HEK293 (cell line): ENCODE measurements at regions not wholly inside any gene's neighbourhood (a gene's known extent, or its start where the extent isn't known, plus 50 kb on each side); places are given as distances from the start of the nearest gene placed in this dataset.

ENCODE experiments used
- CTCF ChIA-PET: fragments of 350-600 bp; formaldehyde crosslinking; extraction: SDS; loops from one replicate; lab custom pipeline; 2021; ENCODE audit warnings: antibody characterized with exemption; lab: Yijun Ruan, JAX
- POLR2A ChIA-PET: fragments of 300-600 bp; formaldehyde crosslinking; extraction: SDS; loops from one replicate; lab custom pipeline; 2020; ENCODE audit warnings: antibody characterized with exemption, inconsistent platforms; lab: Yijun Ruan, JAX
- H3K27ac ChIP-seq: fragments of 200-500 bp; sonication (Bioruptor generic); 2 replicates; pipeline ENCODE4 v1.5.1; 2014; ENCODE audit warnings: low read depth, low read length, control low read depth, inconsistent platforms; ENCODE audit errors: extremely low read depth
- H3K36me3 ChIP-seq, 2 experiments: fragments of 200-500 bp in 1 of 2; sonication (Bioruptor generic) in 1 of 2; 1 replicate in 1 of 2; 2 replicates in 1 of 2; pipeline ENCODE4 v1.5.1; 2014 to 2017; ENCODE audit warnings: inconsistent platforms in 2 of 2, low read length in 2 of 2; ENCODE audit not compliant: control insufficient read depth in 2 of 2, insufficient read depth in 1 of 2
- H3K4me1 ChIP-seq: fragments of 200-500 bp; sonication (Bioruptor generic); 2 replicates; pipeline ENCODE4 v1.5.1; 2014; ENCODE audit warnings: mild to moderate bottlenecking, low read length, inconsistent platforms; ENCODE audit not compliant: control insufficient read depth, insufficient read depth
- H3K4me3 ChIP-seq: 2 replicates; pipeline ENCODE4 v1.5.1; 2011; ENCODE audit warnings: low read depth, mild to moderate bottlenecking, control low read depth, low read length, moderate library complexity
- H3K9me3 ChIP-seq: fragments of 200-500 bp; sonication (Bioruptor generic); 2 replicates; pipeline ENCODE4 v1.5.1; 2014; ENCODE audit warnings: low read depth, low read length, inconsistent platforms; ENCODE audit not compliant: control insufficient read depth, insufficient read depth
- FEZF1 ChIP-seq: fragments of 450-650 bp; formaldehyde crosslinking; IDR thresholded peaks from 2 replicates; pipeline ENCODE4 v1.5.1; 2016; ENCODE audit warnings: missing biosample characterization, missing genetic modification characterization
- GFI1B ChIP-seq: fragments of 450-650 bp; formaldehyde crosslinking; IDR thresholded peaks from 2 replicates; pipeline ENCODE4 v1.5.1; 2016; ENCODE audit warnings: missing biosample characterization, missing genetic modification characterization
- KLF7 ChIP-seq: fragments of 450-650 bp; formaldehyde crosslinking; IDR thresholded peaks from 2 replicates; pipeline ENCODE4 v1.5.1; 2016; ENCODE audit warnings: missing biosample characterization, missing genetic modification characterization, borderline replicate concordance
- KLF8 ChIP-seq: fragments of 450-650 bp; formaldehyde crosslinking; IDR thresholded peaks from 2 replicates; pipeline ENCODE4 v1.5.1; 2016; ENCODE audit warnings: missing biosample characterization, missing genetic modification characterization
- YY1 ChIP-seq: fragments of 450-650 bp; formaldehyde crosslinking; IDR thresholded peaks from 2 replicates; pipeline ENCODE4 v1.5.1; 2018; ENCODE audit warnings: missing biosample characterization, missing genetic modification characterization
- YY2 ChIP-seq: fragments of 450-650 bp; formaldehyde crosslinking; IDR thresholded peaks from 2 replicates; pipeline ENCODE4 v1.5.1; 2016; ENCODE audit warnings: missing biosample characterization, missing genetic modification characterization
- ZFHX2 ChIP-seq: fragments of 450-650 bp; formaldehyde crosslinking; conservative IDR thresholded peaks from 2 replicates; pipeline ENCODE4 v1.5.1; 2016; ENCODE audit warnings: missing biosample characterization, missing genetic modification characterization
- ZNF133 ChIP-seq: fragments of 450-650 bp; formaldehyde crosslinking; IDR thresholded peaks from 2 replicates; pipeline ENCODE4 v1.5.1; 2016; ENCODE audit warnings: missing biosample characterization, missing genetic modification characterization
- ZNF157 ChIP-seq: fragments of 450-650 bp; formaldehyde crosslinking; IDR thresholded peaks from 2 replicates; pipeline ENCODE4 v1.5.1; 2016; ENCODE audit warnings: missing biosample characterization, missing genetic modification characterization
- ZNF211 ChIP-seq: fragments of 450-650 bp; formaldehyde crosslinking; IDR thresholded peaks from 2 replicates; pipeline ENCODE4 v1.5.1; 2016; ENCODE audit warnings: low read depth, missing biosample characterization, missing genetic modification characterization
- ZNF221 ChIP-seq: fragments of 450-650 bp; formaldehyde crosslinking; IDR thresholded peaks from 2 replicates; pipeline ENCODE4 v1.5.1; 2017; ENCODE audit warnings: missing biosample characterization, missing genetic modification characterization, borderline replicate concordance
- ZNF223 ChIP-seq: fragments of 450-650 bp; formaldehyde crosslinking; IDR thresholded peaks from 2 replicates; pipeline ENCODE4 v1.5.1; 2016; ENCODE audit warnings: missing biosample characterization, missing genetic modification characterization
- ZNF311 ChIP-seq: fragments of 450-650 bp; formaldehyde crosslinking; IDR thresholded peaks from 2 replicates; pipeline ENCODE4 v1.5.1; 2017; ENCODE audit warnings: missing biosample characterization, missing genetic modification characterization, borderline replicate concordance
- ZNF701 ChIP-seq: fragments of 450-650 bp; formaldehyde crosslinking; IDR thresholded peaks from 2 replicates; pipeline ENCODE4 v1.5.1; 2016; ENCODE audit warnings: missing biosample characterization, missing genetic modification characterization
- TF ChIP-seq, protein P1 (sequence below): fragments of 450-650 bp; formaldehyde crosslinking; IDR thresholded peaks from 2 replicates; pipeline ENCODE4 v1.5.1; 2016; ENCODE audit warnings: missing biosample characterization, missing genetic modification characterization
- TF ChIP-seq, protein P2 (sequence below): fragments of 450-650 bp; formaldehyde crosslinking; IDR thresholded peaks from 2 replicates; pipeline ENCODE4 v1.5.1; 2016; ENCODE audit warnings: missing biosample characterization, missing genetic modification characterization
- TF ChIP-seq, protein P3 (sequence below): fragments of 450-650 bp; formaldehyde crosslinking; IDR thresholded peaks from 2 replicates; pipeline ENCODE4 v1.5.1; 2017; ENCODE audit warnings: missing biosample characterization, missing genetic modification characterization
- TF ChIP-seq, protein P4 (sequence below): fragments of 450-650 bp; formaldehyde crosslinking; IDR thresholded peaks from 2 replicates; pipeline ENCODE4 v1.5.1; 2016; ENCODE audit warnings: missing biosample characterization, missing genetic modification characterization
- TF ChIP-seq, protein P5 (sequence below): fragments of 450-650 bp; formaldehyde crosslinking; IDR thresholded peaks from 2 replicates; pipeline ENCODE4; 2016; ENCODE audit warnings: missing biosample characterization, missing genetic modification characterization
- TF ChIP-seq, protein P6 (sequence below): fragments of 450-650 bp; formaldehyde crosslinking; optimal IDR thresholded peaks from 2 replicates; pipeline ENCODE3; 2016; ENCODE audit warnings: missing biosample characterization, mild to moderate bottlenecking, missing genetic modification characterization

DNA sequence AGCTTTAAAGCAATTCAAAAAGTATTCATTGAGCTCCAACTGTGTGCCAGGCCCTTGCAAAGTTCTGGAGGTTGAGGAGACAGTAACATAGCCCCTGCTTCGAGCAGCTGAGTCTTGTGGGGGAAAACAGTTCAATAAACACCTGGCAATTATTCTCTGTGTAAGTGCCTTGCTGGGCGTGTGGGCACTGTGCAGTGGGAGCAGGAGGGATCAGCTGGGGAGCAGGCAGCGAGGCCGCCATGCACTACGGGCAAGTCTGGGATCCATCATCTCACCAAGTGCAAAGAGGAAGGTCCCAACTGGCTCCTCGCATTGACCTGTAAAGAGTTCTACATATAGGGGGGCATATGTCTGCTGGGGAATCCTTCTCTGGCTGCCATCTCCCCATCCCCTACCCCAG, 342.2 kb upstream of the HS6ST1 start:
- ChIA-PET POLR2A (no interaction called here), CTCF (no interaction called here)
- Histone ChIP-seq H3K27ac (no peak overlapping the region), H3K9me3 (no peaks in the 10 kb centered on the region), H3K36me3 (no peaks in the 10 kb centered on the region), H3K4me1 (no peaks in the 10 kb centered on the region), H3K4me3 (no peak overlapping the region)
- TF ChIP-seq, protein P1, sequence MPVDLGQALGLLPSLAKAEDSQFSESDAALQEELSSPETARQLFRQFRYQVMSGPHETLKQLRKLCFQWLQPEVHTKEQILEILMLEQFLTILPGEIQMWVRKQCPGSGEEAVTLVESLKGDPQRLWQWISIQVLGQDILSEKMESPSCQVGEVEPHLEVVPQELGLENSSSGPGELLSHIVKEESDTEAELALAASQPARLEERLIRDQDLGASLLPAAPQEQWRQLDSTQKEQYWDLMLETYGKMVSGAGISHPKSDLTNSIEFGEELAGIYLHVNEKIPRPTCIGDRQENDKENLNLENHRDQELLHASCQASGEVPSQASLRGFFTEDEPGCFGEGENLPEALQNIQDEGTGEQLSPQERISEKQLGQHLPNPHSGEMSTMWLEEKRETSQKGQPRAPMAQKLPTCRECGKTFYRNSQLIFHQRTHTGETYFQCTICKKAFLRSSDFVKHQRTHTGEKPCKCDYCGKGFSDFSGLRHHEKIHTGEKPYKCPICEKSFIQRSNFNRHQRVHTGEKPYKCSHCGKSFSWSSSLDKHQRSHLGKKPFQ (tag by site-specific recombination) = no peak
- TF ChIP-seq, protein P2, sequence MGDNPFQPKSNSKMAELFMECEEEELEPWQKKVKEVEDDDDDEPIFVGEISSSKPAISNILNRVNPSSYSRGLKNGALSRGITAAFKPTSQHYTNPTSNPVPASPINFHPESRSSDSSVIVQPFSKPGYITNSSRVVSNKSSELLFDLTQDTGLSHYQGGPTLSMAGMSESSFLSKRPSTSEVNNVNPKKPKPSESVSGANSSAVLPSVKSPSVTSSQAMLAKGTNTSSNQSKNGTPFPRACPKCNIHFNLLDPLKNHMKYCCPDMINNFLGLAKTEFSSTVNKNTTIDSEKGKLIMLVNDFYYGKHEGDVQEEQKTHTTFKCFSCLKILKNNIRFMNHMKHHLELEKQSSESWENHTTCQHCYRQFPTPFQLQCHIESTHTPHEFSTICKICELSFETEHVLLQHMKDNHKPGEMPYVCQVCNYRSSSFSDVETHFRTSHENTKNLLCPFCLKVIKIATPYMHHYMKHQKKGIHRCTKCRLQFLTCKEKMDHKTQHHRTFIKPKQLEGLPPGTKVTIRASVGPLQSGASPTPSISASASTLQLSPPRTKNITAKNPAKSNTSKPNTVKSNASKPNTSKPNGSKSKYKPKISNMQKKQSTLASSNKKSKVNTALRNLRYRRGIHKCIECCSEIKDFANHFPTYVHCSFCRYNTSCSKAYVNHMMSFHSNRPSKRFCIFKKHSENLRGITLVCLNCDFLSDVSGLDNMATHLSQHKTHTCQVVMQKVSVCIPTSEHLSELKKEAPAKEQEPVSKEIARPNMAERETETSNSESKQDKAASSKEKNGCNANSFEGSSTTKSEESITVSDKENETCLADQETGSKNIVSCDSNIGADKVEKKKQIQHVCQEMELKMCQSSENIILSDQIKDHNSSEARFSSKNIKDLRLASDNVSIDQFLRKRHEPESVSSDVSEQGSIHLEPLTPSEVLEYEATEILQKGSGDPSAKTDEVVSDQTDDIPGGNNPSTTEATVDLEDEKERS (tag by site-specific recombination) = no peak
- TF ChIP-seq FEZF1 (tag by site-specific recombination) (no peak), ZNF221 (tag by site-specific recombination) (no peak), ZNF211 (tag by site-specific recombination) (no peak), ZFHX2 (tag by site-specific recombination) (no peak), ZNF311 (no peak), YY2 (tag by site-specific recombination) (no peak), ZNF223 (tag by site-specific recombination) (no peak), KLF7 (no peak), KLF8 (tag by site-specific recombination) (no peak), ZNF701 (no peak), YY1 (tag by site-specific recombination) (no peak), ZNF133 (tag by site-specific recombination) (no peak), ZNF157 (no peak), GFI1B (tag by site-specific recombination) (no peak)
- TF ChIP-seq, protein P3, sequence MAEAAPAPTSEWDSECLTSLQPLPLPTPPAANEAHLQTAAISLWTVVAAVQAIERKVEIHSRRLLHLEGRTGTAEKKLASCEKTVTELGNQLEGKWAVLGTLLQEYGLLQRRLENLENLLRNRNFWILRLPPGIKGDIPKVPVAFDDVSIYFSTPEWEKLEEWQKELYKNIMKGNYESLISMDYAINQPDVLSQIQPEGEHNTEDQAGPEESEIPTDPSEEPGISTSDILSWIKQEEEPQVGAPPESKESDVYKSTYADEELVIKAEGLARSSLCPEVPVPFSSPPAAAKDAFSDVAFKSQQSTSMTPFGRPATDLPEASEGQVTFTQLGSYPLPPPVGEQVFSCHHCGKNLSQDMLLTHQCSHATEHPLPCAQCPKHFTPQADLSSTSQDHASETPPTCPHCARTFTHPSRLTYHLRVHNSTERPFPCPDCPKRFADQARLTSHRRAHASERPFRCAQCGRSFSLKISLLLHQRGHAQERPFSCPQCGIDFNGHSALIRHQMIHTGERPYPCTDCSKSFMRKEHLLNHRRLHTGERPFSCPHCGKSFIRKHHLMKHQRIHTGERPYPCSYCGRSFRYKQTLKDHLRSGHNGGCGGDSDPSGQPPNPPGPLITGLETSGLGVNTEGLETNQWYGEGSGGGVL = no peak
- TF ChIP-seq, protein P4, sequence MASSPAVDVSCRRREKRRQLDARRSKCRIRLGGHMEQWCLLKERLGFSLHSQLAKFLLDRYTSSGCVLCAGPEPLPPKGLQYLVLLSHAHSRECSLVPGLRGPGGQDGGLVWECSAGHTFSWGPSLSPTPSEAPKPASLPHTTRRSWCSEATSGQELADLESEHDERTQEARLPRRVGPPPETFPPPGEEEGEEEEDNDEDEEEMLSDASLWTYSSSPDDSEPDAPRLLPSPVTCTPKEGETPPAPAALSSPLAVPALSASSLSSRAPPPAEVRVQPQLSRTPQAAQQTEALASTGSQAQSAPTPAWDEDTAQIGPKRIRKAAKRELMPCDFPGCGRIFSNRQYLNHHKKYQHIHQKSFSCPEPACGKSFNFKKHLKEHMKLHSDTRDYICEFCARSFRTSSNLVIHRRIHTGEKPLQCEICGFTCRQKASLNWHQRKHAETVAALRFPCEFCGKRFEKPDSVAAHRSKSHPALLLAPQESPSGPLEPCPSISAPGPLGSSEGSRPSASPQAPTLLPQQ = no peak
- TF ChIP-seq, protein P5, sequence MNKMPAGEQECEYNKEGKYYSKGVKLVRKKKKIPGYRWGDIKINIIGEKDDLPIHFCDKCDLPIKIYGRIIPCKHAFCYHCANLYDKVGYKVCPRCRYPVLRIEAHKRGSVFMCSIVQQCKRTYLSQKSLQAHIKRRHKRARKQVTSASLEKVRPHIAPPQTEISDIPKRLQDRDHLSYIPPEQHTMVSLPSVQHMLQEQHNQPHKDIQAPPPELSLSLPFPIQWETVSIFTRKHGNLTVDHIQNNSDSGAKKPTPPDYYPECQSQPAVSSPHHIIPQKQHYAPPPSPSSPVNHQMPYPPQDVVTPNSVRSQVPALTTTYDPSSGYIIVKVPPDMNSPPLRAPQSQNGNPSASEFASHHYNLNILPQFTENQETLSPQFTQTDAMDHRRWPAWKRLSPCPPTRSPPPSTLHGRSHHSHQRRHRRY (tag by site-specific recombination) = no peak
- TF ChIP-seq, protein P6, sequence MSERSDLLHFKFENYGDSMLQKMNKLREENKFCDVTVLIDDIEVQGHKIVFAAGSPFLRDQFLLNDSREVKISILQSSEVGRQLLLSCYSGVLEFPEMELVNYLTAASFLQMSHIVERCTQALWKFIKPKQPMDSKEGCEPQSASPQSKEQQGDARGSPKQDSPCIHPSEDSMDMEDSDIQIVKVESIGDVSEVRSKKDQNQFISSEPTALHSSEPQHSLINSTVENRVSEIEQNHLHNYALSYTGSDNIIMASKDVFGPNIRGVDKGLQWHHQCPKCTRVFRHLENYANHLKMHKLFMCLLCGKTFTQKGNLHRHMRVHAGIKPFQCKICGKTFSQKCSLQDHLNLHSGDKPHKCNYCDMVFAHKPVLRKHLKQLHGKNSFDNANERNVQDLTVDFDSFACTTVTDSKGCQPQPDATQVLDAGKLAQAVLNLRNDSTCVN = no peak
